Right ventricle myocardium inferior (tissue), 1 donor: ENCODE measurements at regions not wholly inside any gene's neighbourhood (a gene's known extent, or its start where the extent isn't known, plus 50 kb on each side); places are given as distances from the start of the nearest gene placed in this dataset.

Experiments used
- ATAC-seq: fragments of 200-7000 bp; cut with Tn5 transposase; one replicate; pipeline ENCODE4 v1.9.1; 2020; ENCODE audit warnings: mild to moderate bottlenecking, moderate library complexity
- DNase-seq: peaks from one replicate; pipeline ENCODE4 v3.0.0; 2021; ENCODE audit errors: missing footprints
- intact Hi-C: fragments of 100-400 bp; cut with DNase I; formaldehyde crosslinking; loops from one replicate; pipeline ENCODE4 v1.11.0; 2022
- donor health status: DM: no; HTN: yes; CAD: no; lungs with severe emphysema.

- intact Hi-C loops: no loop called here
- ATAC-seq: no peak
These were observed 182.6 kb downstream of the REEP3 start for GRCh38 chr10:63703740-63704345.

DNA sequence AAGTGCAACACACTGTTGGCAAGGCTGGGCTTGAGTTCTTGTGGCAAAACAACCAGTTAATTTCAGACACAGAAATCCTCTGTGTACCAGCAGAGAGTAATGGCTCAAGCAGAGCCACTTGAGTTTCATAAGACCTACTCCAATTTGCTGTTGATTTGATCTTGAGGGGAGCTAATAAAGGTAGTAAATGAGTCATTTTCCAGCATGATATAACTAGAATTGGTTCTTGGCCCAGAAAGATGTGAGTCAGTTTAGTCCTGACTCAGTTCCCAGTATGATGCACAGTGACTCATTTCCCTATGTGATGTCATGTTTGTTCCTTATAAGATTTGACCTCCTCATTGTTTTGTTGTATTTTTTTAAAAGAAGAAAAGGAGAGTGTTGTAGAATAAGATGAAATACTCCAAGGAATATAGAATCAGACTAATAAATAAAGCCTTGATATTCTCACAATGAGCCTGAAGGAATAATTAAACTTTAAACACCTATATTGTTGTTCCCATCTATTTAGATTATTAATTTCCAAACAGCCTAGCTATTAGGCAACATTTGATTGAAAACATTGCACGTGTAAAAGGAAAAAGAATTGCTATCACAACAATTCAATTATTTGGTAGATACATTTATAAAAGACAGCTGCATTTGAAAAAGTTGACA, 186.2 kb downstream of the REEP3 start:
- DNase-seq (no peak), ATAC-seq (peak; percentile 61)
- intact Hi-C loops: no loop called here

More at GRCh38 chr10:63703740-63704345, 182.6 kb downstream of the REEP3 start:
- no peak for DNase-seq

- ATAC-seq (no peak), DNase-seq (no peak)
- intact Hi-C loops: no loop called here
These were observed 187.2 kb downstream of the REEP3 start for GRCh38 chr10:63708421-63708820.

- intact Hi-C loops: loop anchor here (2.0 to 5.0 kb wide), 3 partner anchors 40 to 443 kb away; partner anchors contain the start of gene REEP3
- DNase-seq (no peak), ATAC-seq (no peak)
These were observed 189.5 kb downstream of the REEP3 start for GRCh38 chr10:63710703-63711102.

DNA sequence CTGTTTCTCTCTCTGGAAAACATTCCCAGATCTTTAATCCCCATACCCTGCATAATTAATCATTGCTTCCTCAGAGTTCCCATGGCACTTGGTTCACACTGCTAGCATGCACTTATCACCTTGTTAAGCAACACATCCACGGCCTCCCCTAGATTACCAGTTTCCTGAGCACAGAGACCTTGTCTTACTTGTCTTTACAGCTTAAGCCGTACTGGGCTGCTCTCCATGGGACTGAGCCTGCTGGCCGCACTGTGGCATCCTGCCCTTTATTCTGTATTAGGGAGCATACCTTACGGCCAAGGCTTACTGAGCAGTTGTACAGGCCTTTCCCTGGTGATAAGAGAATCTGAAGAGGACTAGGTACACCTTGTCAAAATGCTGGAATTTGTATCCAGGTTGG, 190.2 kb downstream of the REEP3 start:
- ATAC-seq: peak; percentile 73
- intact Hi-C loops: loop anchor here (2.0 to 5.0 kb wide), 3 partner anchors 41 to 444 kb away; partner anchors contain the start of gene REEP3
- no peak for DNase-seq

DNA sequence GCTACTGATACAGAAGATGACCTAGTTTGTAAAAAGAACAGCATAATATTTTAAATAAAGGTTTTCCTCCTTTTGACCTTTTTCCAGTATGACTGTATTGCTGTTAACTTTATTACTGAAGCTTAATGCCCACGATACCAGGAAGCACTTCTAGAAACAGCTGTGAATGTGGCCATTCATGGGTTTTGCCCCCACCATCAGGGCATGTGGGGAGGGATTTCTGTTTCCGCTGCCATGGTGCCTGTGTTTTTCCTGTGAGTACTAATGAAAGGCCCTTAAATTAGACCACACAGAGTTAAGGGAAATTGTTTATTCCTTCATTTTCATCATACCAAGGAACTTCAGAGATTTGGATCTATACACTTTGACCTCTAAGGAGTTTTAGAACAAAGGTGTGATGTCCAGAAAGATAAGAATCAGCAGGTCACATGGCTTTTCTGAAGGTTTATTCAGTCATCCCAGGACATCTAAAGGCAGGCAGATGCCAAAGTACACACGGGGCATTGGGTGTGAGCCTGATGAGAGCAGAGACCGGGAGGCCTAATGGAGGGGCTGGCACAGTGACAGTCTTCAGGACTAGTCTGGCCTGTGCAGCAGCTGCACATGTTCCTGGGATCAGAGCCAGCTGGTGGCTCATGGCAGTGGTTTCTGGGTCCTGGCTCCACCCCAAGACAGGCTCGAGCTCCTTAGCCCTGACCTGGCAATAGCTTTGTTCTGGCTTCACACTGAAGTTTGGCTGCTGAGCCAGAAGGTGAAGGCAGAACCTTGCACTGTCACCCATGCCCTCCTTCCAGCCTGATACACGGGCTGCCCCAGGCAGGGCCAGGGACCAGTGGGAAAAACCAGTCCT, 190.9 kb downstream of the REEP3 start:
- intact Hi-C loops: loop anchor here (1.0 to 5.0 kb wide), 6 partner anchors 41 to 597 kb away; partner anchors contain the start of genes JMJD1C and REEP3
- DNase-seq (peak; percentile 93), ATAC-seq (peak; percentile 94)

DNA sequence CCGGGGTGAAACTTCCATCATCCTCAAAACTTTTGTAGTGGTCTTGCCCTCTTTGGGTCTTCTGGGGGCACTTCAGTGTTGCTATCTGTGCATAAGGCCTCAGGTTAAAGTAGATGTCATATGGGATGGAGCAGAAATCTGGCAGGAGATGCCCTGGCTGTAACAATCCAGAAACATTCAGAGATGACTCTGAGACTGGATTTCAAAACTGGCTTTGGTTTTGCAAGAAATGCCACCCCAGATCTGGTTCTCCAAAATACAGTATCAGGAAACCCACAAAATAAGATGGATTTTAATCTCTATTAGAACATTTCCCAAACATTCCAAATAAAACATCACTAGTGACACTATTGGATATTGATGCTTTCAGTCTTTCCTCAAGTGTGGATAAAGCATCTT, 191.5 kb downstream of the REEP3 start:
- intact Hi-C loops: loop anchor here (1.0 to 5.0 kb wide), 6 partner anchors 82 to 598 kb away; partner anchors contain the start of genes JMJD1C and REEP3
- DNase-seq (no peak), ATAC-seq (no peak)

DNA sequence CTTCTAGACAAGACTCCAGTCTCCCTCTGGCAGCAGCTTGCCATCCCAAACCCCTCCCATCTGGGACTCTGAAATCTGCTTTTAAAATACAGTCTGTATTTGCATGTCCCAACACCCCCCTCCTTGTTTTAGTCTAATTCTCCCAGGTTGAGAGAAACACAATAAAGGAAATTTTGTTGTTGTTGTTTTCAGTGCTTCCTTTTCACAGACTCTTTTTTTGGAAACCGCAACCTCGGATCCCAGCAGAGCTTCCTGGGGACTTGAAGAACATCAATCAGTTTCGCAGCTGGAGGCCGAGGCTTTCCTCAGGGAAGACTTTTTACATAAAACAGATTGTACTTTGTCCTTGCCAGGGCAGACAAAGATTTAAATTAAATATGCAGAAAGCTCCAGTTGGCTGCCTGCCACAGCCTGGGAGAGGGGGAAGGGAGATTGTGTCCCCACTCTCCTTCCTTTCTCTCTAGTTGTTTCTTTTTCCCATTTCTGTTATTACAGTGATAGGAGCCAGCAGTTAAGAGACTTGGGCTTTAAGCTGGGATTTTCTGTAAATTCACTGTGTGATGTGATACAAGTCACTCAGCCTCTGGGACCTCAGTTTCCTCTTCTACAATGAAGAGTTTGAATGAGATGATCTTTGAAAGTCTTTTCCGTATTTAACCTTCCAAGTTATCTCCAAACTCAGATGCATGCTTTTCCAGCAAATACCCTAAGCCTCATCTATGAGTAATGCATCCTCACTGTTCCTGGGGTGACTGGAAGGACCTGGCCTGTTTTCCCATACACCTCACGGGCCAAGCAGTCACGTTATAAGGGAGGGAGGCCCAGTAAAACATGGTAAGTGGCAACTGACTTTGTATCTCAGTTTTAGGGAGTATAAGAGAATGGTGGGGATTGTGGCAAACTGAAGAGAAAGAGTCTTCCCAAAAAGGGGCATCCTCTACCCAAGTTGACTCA, 192.3 kb downstream of the REEP3 start:
- intact Hi-C loops: loop anchor here (1.0 to 5.0 kb wide), 5 partner anchors 83 to 599 kb away; partner anchors contain the start of gene REEP3
- DNase-seq: peak; percentile 89
- peak; percentile 43 for ATAC-seq

DNA sequence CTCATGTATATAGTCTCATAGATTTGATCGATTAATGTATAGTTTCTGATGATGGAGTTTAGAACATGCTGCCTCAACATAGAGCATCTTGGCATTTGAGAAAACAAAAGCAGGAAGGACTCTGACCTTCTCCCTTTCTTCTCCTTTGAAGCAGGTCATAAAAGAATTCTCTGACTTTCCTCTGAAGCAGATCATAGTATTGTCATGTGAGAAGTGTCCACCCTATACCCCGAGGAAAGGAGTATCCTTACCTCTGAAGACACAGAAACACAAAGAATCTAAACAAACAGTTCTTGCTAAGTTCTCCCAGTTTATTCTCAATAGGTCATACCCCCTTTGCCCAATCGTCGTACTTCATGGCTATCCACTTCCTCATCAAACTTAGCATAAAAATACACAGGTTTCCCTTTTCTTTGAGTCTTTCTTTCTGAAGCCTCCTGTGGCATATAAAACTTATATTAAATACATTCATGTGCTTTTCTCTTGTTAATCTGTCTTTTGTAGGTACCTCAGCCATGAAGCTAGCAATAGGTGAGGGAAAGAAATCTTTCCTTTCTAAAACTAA, 194.9 kb downstream of the REEP3 start:
- ATAC-seq (no peak), DNase-seq (no peak)
- intact Hi-C loops: loop anchor here (5.0 kb wide), 1 partner anchor 509 kb away; no protein-coding TSS in a partner anchor

DNA sequence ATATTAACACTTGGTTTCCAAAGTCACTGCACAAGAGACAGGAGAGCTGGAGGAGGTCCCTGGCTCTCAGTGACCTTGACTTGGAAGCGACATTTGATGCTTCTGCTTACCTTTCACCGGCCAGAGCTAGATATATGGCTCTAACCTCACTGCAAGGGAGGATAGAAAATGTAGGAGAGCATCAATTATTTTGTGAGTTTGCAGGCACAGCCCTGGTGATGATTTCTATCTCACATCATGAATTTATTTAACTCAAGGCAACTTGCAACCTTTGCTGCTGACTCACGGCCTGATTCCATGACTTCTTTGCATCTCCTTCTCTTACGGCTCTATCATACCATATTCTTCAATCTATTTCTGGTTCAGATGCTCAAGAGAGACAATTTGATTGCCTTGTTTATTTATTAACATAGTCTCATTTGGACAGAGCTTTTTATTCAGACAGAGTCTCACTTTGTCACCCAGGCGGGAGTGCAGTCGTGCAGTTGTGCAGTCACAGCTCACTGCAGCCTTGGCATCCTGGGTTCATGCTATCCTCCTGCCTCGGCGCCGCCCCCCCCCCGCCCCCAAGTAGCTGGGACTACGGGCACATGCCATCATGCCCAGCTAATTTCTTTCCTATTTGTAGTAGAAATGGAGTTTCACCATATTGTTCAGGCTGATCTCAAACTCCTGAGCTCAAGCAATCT, 196.0 kb downstream of the REEP3 start:
- intact Hi-C loops: loop anchor here (5.0 kb wide), 1 partner anchor 510 kb away; no protein-coding TSS in a partner anchor
- DNase-seq (no peak), ATAC-seq (no peak)

DNA sequence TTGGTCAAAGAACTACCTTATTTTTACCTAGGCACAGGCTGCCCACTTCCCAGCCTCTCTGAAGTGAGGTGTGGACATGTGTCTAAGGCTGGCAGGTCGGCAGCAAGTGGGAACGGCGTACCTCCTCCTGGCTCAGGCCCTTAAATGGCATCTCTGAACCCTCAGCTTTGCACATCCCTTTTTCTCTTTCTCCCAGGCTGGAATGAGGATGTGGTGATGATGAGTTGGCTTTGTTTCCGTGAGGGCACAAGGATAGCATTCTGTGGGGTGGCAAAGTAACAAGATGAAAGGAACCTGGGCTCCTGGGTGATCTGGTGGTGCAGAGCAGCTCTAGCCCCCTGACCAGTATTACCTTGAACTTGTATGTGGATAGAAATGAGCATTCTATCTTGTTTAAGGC, 196.8 kb downstream of the REEP3 start:
- DNase-seq: no peak
- no peak for ATAC-seq
- intact Hi-C loops: loop anchor here (5.0 kb wide), 1 partner anchor 511 kb away; no protein-coding TSS in a partner anchor

DNA sequence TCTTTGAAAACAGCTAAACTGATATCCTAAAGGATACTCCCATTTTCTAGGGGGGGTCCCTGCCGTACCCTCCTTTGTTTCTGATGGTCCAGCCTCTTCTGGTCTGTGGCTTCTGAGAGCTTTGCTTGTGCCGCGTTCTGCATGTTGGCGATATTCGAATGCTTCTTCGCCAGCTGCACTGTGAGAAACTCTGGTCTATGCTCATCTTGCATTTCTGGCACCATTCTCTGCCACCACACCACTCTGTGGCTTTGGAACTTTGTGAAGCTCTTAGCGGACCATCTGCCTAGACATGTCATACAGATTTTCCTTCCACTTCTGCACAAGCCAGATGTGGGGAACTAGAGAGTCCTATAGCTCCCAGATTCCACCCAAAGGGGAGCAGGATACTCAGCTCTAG, 197.2 kb downstream of the REEP3 start:
- no peak for DNase-seq
- intact Hi-C loops: loop anchor here (5.0 kb wide), 1 partner anchor 511 kb away; no protein-coding TSS in a partner anchor
- ATAC-seq: no peak

DNA sequence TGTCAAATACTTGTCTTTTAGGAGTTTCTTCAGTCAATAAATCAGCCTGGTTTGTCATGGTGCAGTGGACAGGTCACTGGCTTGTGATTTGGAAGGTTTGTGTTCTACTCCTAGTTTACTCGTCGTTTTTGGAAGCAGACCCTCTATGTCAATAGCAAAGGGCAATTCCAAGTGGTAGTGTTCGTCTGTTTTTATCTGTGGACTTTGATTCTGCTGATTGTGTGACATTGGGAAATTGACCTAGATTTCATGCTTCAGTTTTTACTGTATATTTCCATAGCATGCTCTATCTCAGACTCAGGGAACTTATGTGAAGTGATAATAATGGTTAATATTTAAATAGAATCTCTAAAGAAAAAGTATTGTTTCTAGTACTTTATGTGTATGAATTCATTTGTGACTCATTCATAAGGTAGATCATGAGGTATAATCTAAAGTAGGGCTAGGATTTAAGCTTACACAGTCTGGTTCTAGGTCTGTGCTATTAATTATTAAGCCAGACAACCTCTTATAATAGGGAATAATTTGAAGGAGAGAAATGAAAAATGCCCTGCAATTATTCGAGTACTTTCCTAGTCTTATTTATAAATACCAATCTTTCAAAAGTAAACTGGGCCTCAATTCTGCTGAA, 198.1 kb downstream of the REEP3 start:
- ATAC-seq (no peak), DNase-seq (no peak)
- intact Hi-C loops: loop anchor here (5.0 kb wide), 1 partner anchor 512 kb away; no protein-coding TSS in a partner anchor

- DNase-seq (no peak), ATAC-seq (peak; percentile 44)
- intact Hi-C loops: loop anchor here (2.0 to 10.0 kb wide), 4 partner anchors 89 to 905 kb away; partner anchors contain the start of gene EGR2
These were observed 198.9 kb downstream of the REEP3 start for GRCh38 chr10:63720072-63720537.

DNA sequence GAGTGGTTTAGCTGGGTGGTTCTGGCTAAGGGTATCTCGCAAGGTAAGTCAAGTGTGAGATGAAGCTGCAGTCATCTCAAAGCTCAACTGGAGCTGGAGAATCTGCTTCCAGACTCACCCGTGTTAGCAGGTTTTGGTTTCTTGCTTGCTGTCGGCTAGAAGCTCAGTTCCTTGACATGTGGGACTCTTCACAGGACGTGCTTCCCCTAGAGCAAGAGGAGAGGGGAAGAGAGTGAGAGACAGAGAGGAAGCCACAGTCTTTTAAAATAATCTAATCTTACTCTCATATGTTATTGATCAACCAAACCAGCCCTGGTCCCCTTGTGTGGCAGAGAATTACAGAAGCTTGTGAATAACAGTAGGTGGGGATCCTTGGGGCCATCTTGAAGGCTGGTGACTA, 199.5 kb downstream of the REEP3 start:
- ATAC-seq (no peak), DNase-seq (no peak)
- intact Hi-C loops: loop anchor here (2.0 to 10.0 kb wide), 4 partner anchors 90 to 906 kb away; partner anchors contain the start of gene EGR2

- ATAC-seq: peak; percentile 35
- intact Hi-C loops: loop anchor here (10.0 kb wide), 1 partner anchor 908 kb away; the partner anchor contains the start of gene EGR2
- DNase-seq: no peak
These were observed 201.3 kb downstream of the REEP3 start for GRCh38 chr10:63722537-63722936.
